ENCODE measurements at regions not wholly inside any gene's neighbourhood (a gene's known extent, or its start where the extent isn't known, plus 50 kb on each side); places are given as distances from the start of the nearest gene placed in this dataset.

DNA sequence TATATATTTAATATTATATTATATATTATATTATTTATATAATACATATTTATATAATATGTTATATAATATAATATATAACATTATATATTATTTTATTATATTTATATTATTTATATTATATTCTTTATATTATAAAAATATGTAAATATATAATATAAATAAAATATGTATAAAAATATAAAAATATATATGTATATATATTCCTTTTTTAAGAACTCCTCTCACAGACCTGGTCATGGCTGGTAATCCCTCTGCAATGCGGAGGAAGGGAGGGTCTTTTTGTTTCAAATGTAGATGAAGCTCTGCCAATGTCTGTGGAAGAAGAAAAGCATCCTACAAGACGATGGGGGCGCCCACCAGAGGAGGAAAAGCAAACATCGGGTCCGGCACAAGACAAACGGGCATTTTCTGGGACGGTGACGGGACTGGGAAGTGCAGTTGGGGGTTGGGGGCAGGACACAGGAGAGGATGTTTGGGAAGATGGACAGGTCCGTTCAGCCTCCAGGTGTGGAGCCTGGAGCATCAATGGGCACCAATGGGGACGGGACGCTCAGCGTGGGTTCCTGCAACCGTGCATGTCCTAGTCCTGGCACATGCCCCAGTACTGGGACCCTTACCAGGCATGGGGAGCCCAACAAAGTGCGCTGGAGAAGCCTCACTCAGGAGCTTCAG, 194.0 kb downstream of the IRX1 start:
- no peak for TF ChIP-seq POLR2AphosphoS5 (IDR thresholded peaks at IDR 0.05; ENCODE audit: insufficient read depth in 1 of 2, low read depth in 1 of 2)
- TF ChIP-seq, protein P1, sequence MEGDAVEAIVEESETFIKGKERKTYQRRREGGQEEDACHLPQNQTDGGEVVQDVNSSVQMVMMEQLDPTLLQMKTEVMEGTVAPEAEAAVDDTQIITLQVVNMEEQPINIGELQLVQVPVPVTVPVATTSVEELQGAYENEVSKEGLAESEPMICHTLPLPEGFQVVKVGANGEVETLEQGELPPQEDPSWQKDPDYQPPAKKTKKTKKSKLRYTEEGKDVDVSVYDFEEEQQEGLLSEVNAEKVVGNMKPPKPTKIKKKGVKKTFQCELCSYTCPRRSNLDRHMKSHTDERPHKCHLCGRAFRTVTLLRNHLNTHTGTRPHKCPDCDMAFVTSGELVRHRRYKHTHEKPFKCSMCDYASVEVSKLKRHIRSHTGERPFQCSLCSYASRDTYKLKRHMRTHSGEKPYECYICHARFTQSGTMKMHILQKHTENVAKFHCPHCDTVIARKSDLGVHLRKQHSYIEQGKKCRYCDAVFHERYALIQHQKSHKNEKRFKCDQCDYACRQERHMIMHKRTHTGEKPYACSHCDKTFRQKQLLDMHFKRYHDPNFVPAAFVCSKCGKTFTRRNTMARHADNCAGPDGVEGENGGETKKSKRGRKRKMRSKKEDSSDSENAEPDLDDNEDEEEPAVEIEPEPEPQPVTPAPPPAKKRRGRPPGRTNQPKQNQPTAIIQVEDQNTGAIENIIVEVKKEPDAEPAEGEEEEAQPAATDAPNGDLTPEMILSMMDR (IDR thresholded peaks at IDR 0.05): no peak
